ENCODE measurements at regions not wholly inside any gene's neighbourhood (a gene's known extent, or its start where the extent isn't known, plus 50 kb on each side); places are given as distances from the start of the nearest gene placed in this dataset.

DNA sequence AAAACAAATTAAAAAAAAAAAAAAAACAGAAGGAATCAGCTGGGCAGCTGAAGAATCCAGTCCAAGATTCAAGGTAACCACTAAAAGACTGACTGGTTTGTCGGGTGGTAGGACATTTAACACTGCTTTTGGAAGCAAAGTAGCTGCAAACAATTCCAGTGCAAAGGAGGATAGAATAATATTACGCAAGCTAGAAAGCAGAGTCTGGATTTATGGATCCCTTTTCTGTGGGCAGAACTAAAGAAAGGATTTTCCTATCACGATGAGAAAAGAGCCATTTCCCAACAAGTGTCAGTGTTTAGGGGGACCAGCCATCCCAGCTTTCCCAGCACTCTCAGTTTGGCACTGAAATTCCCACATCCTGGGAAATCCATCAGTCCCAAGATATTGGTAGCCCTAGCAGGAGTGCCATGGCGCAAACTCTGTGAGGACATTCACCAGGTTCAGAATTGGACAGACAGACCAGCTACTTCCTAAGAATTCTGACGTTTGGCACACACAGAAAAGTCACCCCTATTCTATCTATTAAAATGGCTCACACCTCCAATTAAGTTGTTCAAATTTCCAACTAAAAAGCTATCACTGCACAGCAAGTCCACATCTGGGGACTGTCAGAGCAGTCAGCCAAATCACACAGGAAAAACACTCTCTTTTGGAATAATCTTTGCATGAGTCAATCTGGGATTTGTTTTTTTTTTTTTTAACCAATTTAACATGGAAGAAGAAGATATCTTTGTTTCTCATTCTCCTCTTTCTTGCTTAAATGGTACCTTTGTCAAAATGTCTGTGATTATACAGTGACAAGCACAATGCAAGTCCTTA is 356.8 kb upstream of the ARID1B start:
- intact Hi-C loops (cut with micrococcal nuclease): no loop called here

- intact Hi-C loops (cut with micrococcal nuclease): no loop called here
Observed at GRCh38 chr6:156419594-156419993, 357.6 kb upstream of the ARID1B start.

GRCh38 chr6:156418253-156418652 is 358.9 kb upstream of the ARID1B start:
- intact Hi-C loops (cut with micrococcal nuclease): no loop called here

GRCh38 chr6:156416391-156416790 is 360.8 kb upstream of the ARID1B start:
- intact Hi-C loops (cut with micrococcal nuclease): no loop called here

DNA sequence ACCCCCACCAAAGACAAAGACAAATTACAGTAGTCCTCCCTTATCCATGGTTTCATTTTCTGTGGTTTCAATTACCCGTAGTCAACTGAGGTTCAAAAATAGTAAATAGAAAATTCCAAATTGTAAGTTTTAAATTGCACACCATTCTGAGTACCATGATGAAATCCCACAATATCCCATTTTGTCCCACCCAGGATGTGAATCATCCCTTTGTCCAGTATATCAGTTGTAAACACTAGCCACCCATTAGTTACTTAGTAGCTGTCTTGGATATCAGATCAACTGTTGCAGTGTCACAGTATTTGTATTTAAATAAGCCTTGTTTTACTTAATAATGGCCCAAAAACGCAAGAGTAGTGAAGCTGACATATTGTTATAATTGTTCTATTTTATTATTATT is 364.0 kb upstream of the ARID1B start:
- intact Hi-C loops (cut with micrococcal nuclease): no loop called here

DNA sequence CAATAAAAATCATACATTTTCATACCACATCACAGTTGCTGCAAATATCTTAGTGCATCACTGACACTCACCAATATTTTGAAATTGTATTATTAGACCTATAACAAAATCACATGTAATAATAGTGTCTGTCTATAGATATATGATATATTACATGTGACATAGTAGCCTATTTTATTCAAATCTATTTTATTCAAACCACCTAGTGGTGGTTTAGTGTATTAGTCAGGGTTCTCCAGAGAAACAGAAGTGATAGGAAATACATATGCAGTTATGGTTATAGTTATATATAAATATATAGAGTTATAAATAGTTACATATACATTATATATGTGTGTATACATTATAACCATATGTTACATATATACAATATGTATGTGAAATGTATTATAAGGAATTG is 366.5 kb upstream of the ARID1B start:
- intact Hi-C loops (cut with micrococcal nuclease): no loop called here

GRCh38 chr6:156408655-156409054 is 368.5 kb upstream of the ARID1B start:
- intact Hi-C loops (cut with micrococcal nuclease): no loop called here

DNA sequence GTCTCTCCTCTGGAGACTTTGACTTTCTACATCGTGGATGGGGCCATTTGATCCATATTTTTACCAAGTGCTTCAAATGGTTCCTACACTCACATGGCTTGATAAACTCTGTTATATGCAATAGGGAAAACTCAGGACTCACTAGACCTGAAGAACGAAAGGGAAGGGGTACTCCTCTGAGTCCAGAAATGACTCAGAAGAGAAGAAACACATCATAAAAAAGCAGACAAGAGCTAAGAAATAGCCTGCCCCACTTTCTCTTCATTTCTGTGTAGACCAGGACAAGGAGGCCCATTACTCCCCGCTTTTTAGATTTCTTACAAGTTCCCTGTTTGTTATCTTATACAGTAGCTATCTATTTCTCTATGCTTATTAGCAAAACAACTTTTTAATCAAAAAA is 369.8 kb upstream of the ARID1B start:
- intact Hi-C loops (cut with micrococcal nuclease): no loop called here

GRCh38 chr6:156406688-156407087 is 370.5 kb upstream of the ARID1B start:
- intact Hi-C loops (cut with micrococcal nuclease): no loop called here

DNA sequence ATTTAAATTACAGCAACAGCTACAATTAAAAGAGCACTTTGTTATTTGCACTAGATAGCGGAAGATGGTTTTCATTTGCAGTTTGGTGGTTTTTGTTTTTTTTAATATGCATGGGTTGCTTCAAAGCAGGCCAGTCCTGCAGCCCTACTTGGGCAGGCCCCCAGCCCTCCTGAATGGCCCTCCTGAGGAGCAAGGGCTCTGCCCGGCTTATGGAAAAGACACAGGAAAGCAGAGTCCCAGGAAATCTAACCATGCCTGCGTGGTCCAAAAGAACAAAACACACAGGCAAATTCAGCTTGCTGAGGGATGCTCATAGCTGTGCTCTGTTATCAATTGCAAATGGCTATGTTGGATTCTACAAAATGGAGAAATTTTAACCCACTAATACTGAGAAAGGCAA is 371.1 kb upstream of the ARID1B start:
- intact Hi-C loops (cut with micrococcal nuclease): no loop called here

DNA sequence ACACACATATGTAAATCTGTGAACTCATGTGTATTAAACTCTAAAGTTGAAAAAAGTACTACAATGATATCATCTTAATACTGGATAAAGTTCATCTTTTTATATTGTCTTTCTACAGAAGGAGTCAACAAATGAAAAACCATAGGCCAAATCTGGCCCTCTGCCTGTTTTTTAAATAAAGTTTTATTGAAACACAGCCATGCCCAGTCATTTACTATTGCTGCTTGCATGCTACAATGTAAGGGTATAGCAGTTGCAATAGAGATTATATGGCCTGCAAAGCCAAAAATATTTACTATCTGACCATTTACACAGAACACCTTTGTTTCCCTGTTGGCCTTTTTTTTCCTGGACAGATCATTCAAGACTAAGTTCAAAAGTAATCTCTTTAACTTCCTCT is 374.6 kb upstream of the ARID1B start:
- intact Hi-C loops (cut with micrococcal nuclease): no loop called here

DNA sequence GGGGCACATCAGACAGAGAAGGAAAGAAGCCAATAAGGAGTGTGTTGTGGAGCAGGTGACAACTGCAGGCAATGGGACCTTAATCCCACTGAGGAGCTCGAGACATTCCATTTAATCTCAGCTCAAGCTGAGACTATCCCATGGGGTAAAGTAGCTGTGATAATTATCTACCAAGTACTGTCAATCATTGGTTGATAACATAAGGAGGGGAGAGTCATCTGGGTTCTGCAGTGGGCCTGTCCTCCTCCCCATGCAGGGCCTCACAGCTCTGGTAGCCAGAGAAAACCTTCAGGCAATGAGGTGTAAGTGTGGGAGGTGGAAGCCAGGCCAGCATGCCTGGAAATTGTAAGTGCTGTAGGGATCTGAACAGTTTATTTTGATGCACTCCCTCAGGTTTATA is 375.0 kb upstream of the ARID1B start:
- intact Hi-C loops (cut with micrococcal nuclease): no loop called here

DNA sequence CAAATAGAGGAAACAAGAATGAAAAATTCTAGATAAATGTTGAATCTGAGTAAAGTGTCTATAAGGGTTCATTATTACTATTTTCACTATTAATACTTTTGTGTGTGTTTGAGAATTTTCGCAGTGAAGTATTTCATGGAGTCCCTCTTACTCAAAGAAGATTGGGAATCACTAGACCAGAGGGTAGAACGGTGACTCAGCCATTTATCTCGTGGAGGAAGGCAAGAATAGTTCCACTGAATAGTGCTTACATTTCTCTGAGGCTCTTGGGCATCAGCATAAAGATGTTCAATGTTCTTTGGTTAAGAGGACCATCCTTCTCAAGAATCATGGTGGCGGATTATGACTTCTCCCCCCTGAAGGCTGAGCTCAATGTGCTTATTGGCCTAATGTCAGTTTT is 376.7 kb upstream of the ARID1B start:
- intact Hi-C loops (cut with micrococcal nuclease): no loop called here

- intact Hi-C loops (cut with micrococcal nuclease): no loop called here
Observed at GRCh38 chr6:156398966-156399365, 378.2 kb upstream of the ARID1B start.

DNA sequence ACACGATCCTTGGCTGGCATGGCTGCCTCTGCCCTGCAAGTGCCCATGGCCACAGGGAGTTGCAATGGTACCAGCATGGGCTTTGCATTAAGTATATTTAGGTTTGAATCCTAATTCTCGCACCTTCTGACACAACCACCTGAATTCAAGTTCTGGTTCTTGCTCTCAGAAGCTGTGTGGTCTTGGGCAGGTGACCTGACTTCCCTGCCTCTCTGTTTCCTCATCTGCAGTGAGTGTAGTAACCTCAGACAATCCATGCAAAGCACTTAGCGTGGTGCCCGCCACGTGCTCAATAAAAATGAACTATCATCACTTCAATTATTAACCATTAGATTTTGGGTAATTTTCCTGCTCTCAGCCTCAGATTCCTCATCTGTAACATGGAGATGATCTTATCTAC is 378.8 kb upstream of the ARID1B start:
- intact Hi-C loops (cut with micrococcal nuclease): no loop called here

DNA sequence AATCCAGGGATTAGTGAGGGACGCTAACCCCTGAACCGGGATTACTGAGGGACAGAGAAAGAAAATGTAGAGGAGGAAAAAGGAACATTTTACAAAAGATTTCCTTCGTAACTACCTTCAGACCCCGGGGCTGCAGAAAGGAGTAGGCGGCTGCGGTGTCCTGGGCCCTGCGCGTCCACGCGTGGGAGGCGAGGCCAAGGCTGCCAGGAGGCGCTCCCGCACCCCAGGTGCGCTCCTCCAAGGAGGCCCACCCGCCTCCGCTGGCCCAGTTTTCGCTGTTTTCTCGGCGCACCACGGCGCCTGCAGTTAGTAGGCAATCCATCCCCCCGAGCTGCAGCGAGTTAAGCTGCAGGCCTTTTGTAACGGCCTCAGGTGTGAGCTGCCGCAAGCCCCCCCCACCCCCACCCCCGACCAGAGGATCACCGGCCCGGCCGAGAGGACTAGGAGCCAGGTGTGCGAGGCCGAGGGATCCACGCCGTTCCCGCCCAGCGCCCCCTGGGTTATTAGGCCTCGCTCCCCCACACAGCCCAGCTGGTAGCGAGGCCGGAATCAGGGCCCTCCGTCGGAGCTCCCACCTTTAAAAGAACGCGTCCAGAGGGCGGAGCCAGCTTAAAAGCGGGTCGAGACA is 380.3 kb upstream of the ARID1B start:
- intact Hi-C loops (cut with micrococcal nuclease): no loop called here

DNA sequence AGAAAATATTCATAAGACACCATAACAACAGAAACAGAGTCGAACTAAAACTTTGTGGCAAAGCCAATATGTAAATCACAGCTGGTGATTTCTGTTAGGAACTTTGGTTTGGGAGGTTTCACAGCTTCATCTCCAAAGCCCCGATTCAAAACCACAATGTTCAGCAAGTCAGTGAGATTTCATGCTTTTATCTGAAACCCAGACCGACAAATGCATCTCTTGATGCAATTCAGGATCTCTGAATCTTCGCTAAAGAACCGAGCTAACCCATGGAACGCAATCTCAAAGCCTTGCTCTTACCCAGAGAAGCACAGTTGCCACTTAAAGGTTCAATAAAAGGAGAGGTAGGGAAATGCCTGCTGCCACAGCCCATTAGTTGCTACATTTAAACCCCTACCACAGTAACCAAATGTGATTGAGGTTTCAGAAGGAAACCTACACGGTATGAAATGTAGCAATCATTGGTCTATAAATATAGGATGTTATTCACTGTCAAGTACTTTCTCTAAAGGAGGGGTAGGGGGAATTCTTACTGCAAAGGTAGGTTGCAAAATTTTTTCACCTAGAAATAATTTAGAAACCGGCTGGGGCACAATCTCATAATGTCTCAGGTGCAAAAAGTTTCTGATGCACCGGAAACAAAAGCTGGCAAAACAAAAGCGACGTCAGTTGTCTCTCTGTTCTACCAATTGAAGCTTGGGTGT is 381.0 kb upstream of the ARID1B start:
- intact Hi-C loops (cut with micrococcal nuclease): no loop called here

DNA sequence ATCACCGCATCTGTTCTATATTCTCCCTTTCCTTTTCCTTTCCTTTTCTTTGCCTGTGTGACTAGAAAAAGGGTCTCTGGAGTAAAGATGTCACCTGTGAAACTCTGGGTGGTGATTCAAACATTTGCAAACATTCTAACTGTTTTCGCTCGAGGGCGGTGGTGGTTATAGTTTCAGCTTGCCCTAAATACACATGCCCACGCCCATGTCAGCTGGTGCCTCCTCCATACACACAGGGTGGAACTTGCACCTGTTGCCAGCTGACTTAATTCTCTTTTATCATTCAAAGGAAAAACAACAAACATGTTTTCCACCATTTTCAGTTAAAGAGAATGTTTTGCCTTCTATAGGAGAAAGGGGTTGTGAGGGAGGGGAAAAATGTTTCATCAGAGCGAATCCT is 381.9 kb upstream of the ARID1B start:
- intact Hi-C loops (cut with micrococcal nuclease): no loop called here

GRCh38 chr6:156392648-156393047 is 384.5 kb upstream of the ARID1B start:
- intact Hi-C loops (cut with micrococcal nuclease): no loop called here

DNA sequence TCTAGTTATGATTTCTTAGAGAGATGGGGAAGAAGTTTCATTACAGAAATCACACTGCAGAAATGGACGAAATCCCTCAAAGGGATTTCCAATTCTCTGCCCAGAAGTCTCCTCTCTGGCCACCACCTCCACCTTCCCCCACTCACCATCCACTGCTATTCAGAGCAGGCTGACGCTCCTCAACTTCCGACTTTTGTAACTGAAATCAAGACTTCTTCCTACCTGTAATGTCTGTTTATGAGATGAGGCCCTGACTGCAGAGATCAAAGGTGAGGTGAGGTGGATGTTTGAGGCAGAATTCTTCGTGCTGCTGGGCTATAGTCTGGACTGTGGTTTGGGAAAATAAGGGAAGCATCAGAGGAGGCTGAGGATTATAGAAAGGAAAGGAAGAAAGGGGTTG is 385.2 kb upstream of the ARID1B start:
- intact Hi-C loops (cut with micrococcal nuclease): no loop called here

- intact Hi-C loops (cut with micrococcal nuclease): no loop called here
Observed at GRCh38 chr6:156391061-156391672, 386.0 kb upstream of the ARID1B start.

- intact Hi-C loops (cut with micrococcal nuclease): no loop called here
Observed at GRCh38 chr6:156390621-156391020, 386.6 kb upstream of the ARID1B start.

All from T-helper 2 cell treated with Interferon-gamma antibody and Interleukin-4, amounts not matched to agents 100 ng/mL and 5 ng/mL, for 36 hours (primary cell).